Neural cell (in vitro differentiated cells): ENCODE measurements at regions not wholly inside any gene's neighbourhood (a gene's known extent, or its start where the extent isn't known, plus 50 kb on each side); places are given as distances from the start of the nearest gene placed in this dataset.

Source experiments
- H2AFZ ChIP-seq: fragments of 200-600, 300-800 bp; sonication (generic), shearing (Covaris generic); 2 replicates; pipeline ENCODE4 v1.6.0; 2014; ENCODE audit warnings: low read depth, mild to moderate bottlenecking, antibody characterized with exemption, low read length, moderate library complexity
- H3F3A ChIP-seq: fragments of 200-600 bp; shearing (Covaris generic); 2 replicates; pipeline ENCODE4 v1.6.1; 2016; ENCODE audit warnings: mild to moderate bottlenecking, moderate library complexity, mixed read lengths, antibody characterized with exemption, low read length; ENCODE audit not compliant: insufficient read depth, poor library complexity, severe bottlenecking
- H3K27ac ChIP-seq: fragments of 200-600, 300-800 bp; sonication (generic), shearing (Covaris generic); 2 replicates; pipeline ENCODE4 v1.5.1; 2014; ENCODE audit warnings: mild to moderate bottlenecking, low read length, moderate library complexity
- H3K27me3 ChIP-seq: fragments of 300-800, 200-600 bp; sonication (generic), shearing (Covaris generic); 2 replicates; pipeline ENCODE4 v1.6.0; 2014; ENCODE audit warnings: mild to moderate bottlenecking, low read depth, low read length, moderate library complexity; ENCODE audit not compliant: insufficient read depth
- H3K36me3 ChIP-seq: fragments of 300-800, 200-600 bp; sonication (generic), shearing (Covaris generic); 2 replicates; pipeline ENCODE4 v1.5.1; 2014; ENCODE audit warnings: mild to moderate bottlenecking, antibody characterized with exemption, low read length, moderate library complexity; ENCODE audit not compliant: insufficient read depth
- H3K4me2 ChIP-seq: fragments of 300-800, 200-600 bp; sonication (generic), shearing (Covaris generic); 2 replicates; pipeline ENCODE4 v1.6.0; 2014; ENCODE audit warnings: mild to moderate bottlenecking, low read length
- H3K4me3 ChIP-seq: fragments of 300-800, 200-600 bp; sonication (generic), shearing (Covaris generic); 2 replicates; pipeline ENCODE4 v1.5.1; 2014; ENCODE audit warnings: mild to moderate bottlenecking, low read length, moderate library complexity
- H3K79me2 ChIP-seq: fragments of 200-600 bp; shearing (Covaris generic); replicated peaks from 2 replicates; pipeline ENCODE4 v1.6.0; 2014; ENCODE audit warnings: mild to moderate bottlenecking, low read length, moderate library complexity; ENCODE audit not compliant: insufficient read depth
- H3K9ac ChIP-seq: fragments of 300-800, 200-600 bp; sonication (generic), shearing (Covaris generic); 2 replicates; pipeline ENCODE4 v1.6.1; 2016; ENCODE audit warnings: mild to moderate bottlenecking, low read length, mixed read lengths
- H3K9me2 ChIP-seq: fragments of 200-600 bp; shearing (Covaris generic); 2 replicates; pipeline ENCODE4 v1.6.1; 2016; ENCODE audit warnings: mild to moderate bottlenecking, low read length, mixed read lengths; ENCODE audit not compliant: insufficient read depth
- H3K9me3 ChIP-seq: fragments of 200-600, 300-800 bp; sonication (generic), shearing (Covaris generic); 2 replicates; pipeline ENCODE4 v1.6.1; 2016; ENCODE audit warnings: mild to moderate bottlenecking, mixed run types, low read length, moderate library complexity, mixed read lengths
- H4K20me1 ChIP-seq: fragments of 200-600 bp; shearing (Covaris generic); 2 replicates; pipeline ENCODE4 v1.6.1; 2016; ENCODE audit warnings: mild to moderate bottlenecking, mixed run types; ENCODE audit not compliant: insufficient read depth
- CTCF ChIP-seq: fragments of 450-650 bp; IDR thresholded peaks from 2 replicates; pipeline ENCODE4 v1.5.1; 2014; ENCODE audit warnings: antibody characterized with exemption, mild to moderate bottlenecking, moderate library complexity; ENCODE audit not compliant: poor library complexity, severe bottlenecking
- EP300 ChIP-seq: fragments of 450-650 bp; conservative IDR thresholded peaks from 2 replicates; pipeline ENCODE4 v1.6.1; 2014; ENCODE audit warnings: antibody characterized with exemption, mild to moderate bottlenecking, moderate library complexity; ENCODE audit not compliant: poor library complexity, severe bottlenecking
- EZH2 ChIP-seq: fragments of 200-600, 300-800 bp; shearing (Covaris generic), sonication (generic); IDR thresholded peaks from 2 replicates; pipeline ENCODE4 v1.6.1; 2014; ENCODE audit warnings: antibody characterized with exemption, low read length, borderline replicate concordance, mild to moderate bottlenecking; ENCODE audit not compliant: insufficient read depth, poor library complexity, severe bottlenecking
- MXI1 ChIP-seq: fragments of 450-650 bp; conservative IDR thresholded peaks from 2 replicates; pipeline ENCODE4 v1.6.1; 2014; ENCODE audit warnings: antibody characterized with exemption, mild to moderate bottlenecking; ENCODE audit not compliant: poor library complexity, severe bottlenecking
- POLR2AphosphoS5 ChIP-seq: IDR thresholded peaks from 2 replicates; pipeline ENCODE4 v1.6.1; 2012
- RAD21 ChIP-seq: fragments of 450-650 bp; conservative IDR thresholded peaks from 2 replicates; pipeline ENCODE4 v1.6.1; 2014; ENCODE audit warnings: antibody characterized with exemption, mild to moderate bottlenecking, moderate library complexity
- REST ChIP-seq: IDR thresholded peaks from 2 replicates; pipeline ENCODE4 v1.6.1; 2012; ENCODE audit warnings: borderline replicate concordance
- SMC3 ChIP-seq: fragments of 450-650 bp; conservative IDR thresholded peaks from 2 replicates; pipeline ENCODE4 v1.6.1; 2014; ENCODE audit warnings: antibody characterized with exemption, mild to moderate bottlenecking, moderate library complexity; ENCODE audit not compliant: poor library complexity
- TAF1 ChIP-seq: IDR thresholded peaks from 2 replicates; pipeline ENCODE4 v1.6.1; 2012; ENCODE audit warnings: low read depth

- no peak for TF ChIP-seq MXI1
- peak; percentile 54 for TF ChIP-seq RAD21
- no peak for TF ChIP-seq TAF1
- no peak for TF ChIP-seq REST
- no peak for TF ChIP-seq EP300
- TF ChIP-seq POLR2AphosphoS5: no peak
- TF ChIP-seq SMC3: peak; percentile 43
- no peak for TF ChIP-seq CTCF
- no peak for TF ChIP-seq EZH2
- H3K36me3 ChIP-seq: no peaks in the 10 kb centered on the region
- no peaks in the 10 kb centered on the region for H4K20me1 ChIP-seq
- no peak overlapping the region for H2AFZ ChIP-seq
- no peak overlapping the region for H3K4me3 ChIP-seq
- no peaks in the 10 kb centered on the region for H3K9me3 ChIP-seq
- H3K79me2 ChIP-seq: no peaks in the 10 kb centered on the region
- no peak overlapping the region for H3K9ac ChIP-seq
- H3F3A ChIP-seq: no peaks in the 10 kb centered on the region
- no peak overlapping the region for H3K27ac ChIP-seq
- H3K27me3 ChIP-seq: no peaks in the 10 kb centered on the region
- no peaks in the 10 kb centered on the region for H3K9me2 ChIP-seq
- H3K4me2 ChIP-seq: no peak overlapping the region
Measured at GRCh38 chr5:44495280-44495679, 106.1 kb upstream of the FGF10 start.

- Histone ChIP-seq H3K4me2 (no peak overlapping the region), H3K9me2 (no peaks in the 10 kb centered on the region), H3F3A (no peaks in the 10 kb centered on the region), H2AFZ (no peak overlapping the region), H3K27ac (no peak overlapping the region), H3K9ac (no peak overlapping the region), H4K20me1 (no peaks in the 10 kb centered on the region), H3K36me3 (no peaks in the 10 kb centered on the region), H3K4me3 (no peak overlapping the region), H3K27me3 (no peaks in the 10 kb centered on the region), H3K79me2 (no peaks in the 10 kb centered on the region), H3K9me3 (no peaks in the 10 kb centered on the region)
- no peak for TF ChIP-seq REST
- TF ChIP-seq EP300: no peak
- no peak for TF ChIP-seq CTCF
- TF ChIP-seq POLR2AphosphoS5: no peak
- TF ChIP-seq TAF1: no peak
Measured at GRCh38 chr5:44489759-44490158, 100.5 kb upstream of the FGF10 start.
